Gastrocnemius medialis (tissue), 4 donors: ENCODE measurements at regions not wholly inside any gene's neighbourhood (a gene's known extent, or its start where the extent isn't known, plus 50 kb on each side); places are given as distances from the start of the nearest gene placed in this dataset.
A peak's percentile ranks its signal among the peaks of the same experiment; 100 is the strongest.

Source experiments
- POLR2A ChIP-seq, 2 donors: fragments of 450-650 bp; IDR thresholded peaks; one replicate each; pipeline ENCODE4 v1.6.1; 2017; ENCODE audit warnings: antibody characterized with exemption in 2 of 2, mild to moderate bottlenecking in 2 of 2, moderate library complexity in 2 of 2
- TF ChIP-seq, protein P1 (sequence below), 5 experiments: fragments of 450-650 bp in 3 of 5; fragments of 200-600 bp in 2 of 5; sonication (generic) in 2 of 5; IDR thresholded peaks in 4 of 5; conservative IDR thresholded peaks in 1 of 5; 1 replicate in 4 of 5; 2 replicates in 1 of 5; pipeline ENCODE4 v1.5.1; 2016 to 2019; ENCODE audit warnings: antibody characterized with exemption in 5 of 5, mild to moderate bottlenecking in 3 of 5, moderate library complexity in 3 of 5

DNA sequence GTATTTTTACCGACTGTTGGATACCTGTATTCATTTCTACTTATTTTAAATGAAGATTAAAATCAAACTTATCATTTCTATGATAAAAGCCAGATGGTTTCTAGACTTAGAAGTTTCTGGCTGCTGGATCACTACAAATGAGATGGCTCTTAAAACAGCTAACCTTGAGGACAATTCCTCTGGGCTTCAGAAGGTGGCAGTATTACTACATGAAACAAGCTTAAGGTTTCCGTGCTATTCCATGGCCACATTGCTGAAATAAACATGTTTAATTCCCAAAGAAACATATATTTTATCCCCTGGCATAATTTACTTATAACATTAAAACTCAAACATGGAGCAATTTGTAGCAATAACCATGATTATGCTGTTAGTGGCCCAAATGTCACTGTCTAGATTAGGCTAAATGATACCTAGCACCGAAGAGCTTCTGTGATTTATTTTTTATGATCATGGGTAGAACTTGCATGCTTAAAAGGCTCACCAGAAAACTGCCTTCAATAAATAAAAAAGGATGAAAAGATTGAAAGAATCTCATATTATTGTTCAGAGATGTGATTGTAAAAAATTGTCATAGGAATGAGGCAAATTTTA lies 204.0 kb upstream of the NANOGP8 start:
- no peak for TF ChIP-seq POLR2A (IDR thresholded peaks at IDR 0.05)
- TF ChIP-seq, protein P1, sequence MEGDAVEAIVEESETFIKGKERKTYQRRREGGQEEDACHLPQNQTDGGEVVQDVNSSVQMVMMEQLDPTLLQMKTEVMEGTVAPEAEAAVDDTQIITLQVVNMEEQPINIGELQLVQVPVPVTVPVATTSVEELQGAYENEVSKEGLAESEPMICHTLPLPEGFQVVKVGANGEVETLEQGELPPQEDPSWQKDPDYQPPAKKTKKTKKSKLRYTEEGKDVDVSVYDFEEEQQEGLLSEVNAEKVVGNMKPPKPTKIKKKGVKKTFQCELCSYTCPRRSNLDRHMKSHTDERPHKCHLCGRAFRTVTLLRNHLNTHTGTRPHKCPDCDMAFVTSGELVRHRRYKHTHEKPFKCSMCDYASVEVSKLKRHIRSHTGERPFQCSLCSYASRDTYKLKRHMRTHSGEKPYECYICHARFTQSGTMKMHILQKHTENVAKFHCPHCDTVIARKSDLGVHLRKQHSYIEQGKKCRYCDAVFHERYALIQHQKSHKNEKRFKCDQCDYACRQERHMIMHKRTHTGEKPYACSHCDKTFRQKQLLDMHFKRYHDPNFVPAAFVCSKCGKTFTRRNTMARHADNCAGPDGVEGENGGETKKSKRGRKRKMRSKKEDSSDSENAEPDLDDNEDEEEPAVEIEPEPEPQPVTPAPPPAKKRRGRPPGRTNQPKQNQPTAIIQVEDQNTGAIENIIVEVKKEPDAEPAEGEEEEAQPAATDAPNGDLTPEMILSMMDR (IDR thresholded peaks at IDR 0.05 in 4 of 5, conservative IDR thresholded peaks at IDR 0.05 in 1 of 5), result peak in 4 of 5 experiments; percentile 43 to 65 (median 57)
